ENCODE measurements at regions not wholly inside any gene's neighbourhood (a gene's known extent, or its start where the extent isn't known, plus 50 kb on each side); places are given as distances from the start of the nearest gene placed in this dataset.
"Not testable (repeated sequence)": the region's sequence is repeated elsewhere in the genome, so short reads cannot be mapped to it uniquely, and the experiment has no call there.

DNA sequence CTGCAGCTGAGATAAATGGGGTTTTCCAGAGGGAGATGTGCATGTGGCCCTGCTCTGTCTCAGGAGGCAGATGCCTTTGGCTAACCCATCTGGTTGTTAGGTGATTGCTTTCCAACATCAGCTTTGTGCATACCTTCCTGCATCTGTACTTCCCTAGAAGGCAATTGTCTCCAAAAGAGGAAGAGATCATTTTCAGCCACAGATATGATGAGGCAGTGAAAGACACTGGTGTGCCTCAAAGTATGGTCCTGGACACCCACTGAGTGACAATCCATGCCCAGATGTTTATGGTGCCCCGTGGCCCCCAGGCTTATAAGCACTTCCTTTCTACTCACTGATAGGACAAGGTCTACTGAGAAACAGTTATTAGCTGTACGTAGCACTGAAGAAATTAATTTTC is 117.5 kb upstream of the NR2F2 start:
- intact Hi-C loops (cut with micrococcal nuclease), result no loop called here
- no peaks in the 10 kb centered on the region for H3K36me3 ChIP-seq
- H3K27me3 ChIP-seq (ENCODE audit: low read depth), result no peaks in the 10 kb centered on the region

DNA sequence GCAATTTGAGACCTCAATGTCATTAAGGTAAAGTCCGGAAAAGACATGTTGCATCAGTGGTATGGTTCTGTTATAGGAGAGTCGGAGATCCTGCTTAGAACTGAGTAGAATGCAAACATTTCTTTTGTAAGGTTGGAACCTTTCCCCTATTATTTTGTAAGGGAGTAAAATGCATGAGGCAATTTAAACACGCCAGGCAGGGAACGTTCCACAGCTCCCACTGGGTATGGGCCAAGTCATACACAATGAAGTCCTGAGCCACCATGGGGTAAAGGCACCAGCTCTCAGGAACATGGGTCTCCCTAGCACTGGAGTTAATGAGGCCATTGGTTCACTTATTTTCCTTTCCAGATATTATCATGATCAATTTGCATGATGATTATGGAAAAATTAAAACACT is 116.6 kb upstream of the NR2F2 start:
- peaks cover 14% of the 10 kb centered on the region for H3K9me3 ChIP-seq (replicated peaks)
- no peaks in the 10 kb centered on the region for H3K36me3 ChIP-seq
- intact Hi-C loops (cut with micrococcal nuclease), result no loop called here
- no peak overlapping the region for H3K27ac ChIP-seq (replicated peaks)
- TF ChIP-seq CTCF (IDR thresholded peaks at IDR 0.05; ENCODE audit: borderline replicate concordance), result no peak
- no peaks in the 10 kb centered on the region for H3K4me1 ChIP-seq
- DNase-seq, result no peak
- no peak overlapping the region for H3K4me3 ChIP-seq
- H3K27me3 ChIP-seq (ENCODE audit: low read depth), result no peaks in the 10 kb centered on the region

More for the DNA sequence above, 117.5 kb upstream of the NR2F2 start:
- no peak overlapping the region for H3K4me3 ChIP-seq
- no peak overlapping the region for H3K27ac ChIP-seq (replicated peaks)
- no peak for TF ChIP-seq CTCF (IDR thresholded peaks at IDR 0.05; ENCODE audit: borderline replicate concordance)
- no peak for DNase-seq
- H3K4me1 ChIP-seq, result no peaks in the 10 kb centered on the region
- H3K9me3 ChIP-seq (replicated peaks), result peaks cover 14% of the 10 kb centered on the region

- H3K27me3 ChIP-seq (ENCODE audit: low read depth); H3K4me1 ChIP-seq; H3K36me3 ChIP-seq; H3K4me3 ChIP-seq; DNase-seq; H3K9me3 ChIP-seq (replicated peaks); H3K27ac ChIP-seq (replicated peaks); intact Hi-C loops (cut with micrococcal nuclease): not testable (repeated sequence)
Observed at GRCh38 chr15:96216481-96216880, 114.0 kb upstream of the NR2F2 start.

DNA sequence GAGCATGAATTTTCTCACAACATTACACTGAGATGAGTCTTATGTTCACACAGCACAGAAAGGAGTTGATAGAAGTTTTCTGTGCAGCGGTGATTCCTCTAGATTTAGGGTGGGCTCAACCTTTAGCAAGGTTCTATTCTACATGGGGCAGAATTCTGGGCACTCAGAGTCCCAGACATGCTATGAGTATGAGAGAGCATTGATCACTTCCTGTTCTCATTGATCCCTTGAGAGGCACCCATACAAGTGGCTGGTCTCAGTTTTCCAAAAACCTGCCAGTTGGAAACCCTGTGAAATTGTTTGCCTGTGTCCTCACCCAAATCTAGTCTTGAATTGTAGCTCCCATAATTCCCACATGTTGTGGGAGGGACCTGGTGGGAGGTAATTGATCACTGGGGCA is 112.5 kb upstream of the NR2F2 start:
- DNase-seq, result no peak
- Histone ChIP-seq H3K9me3 (replicated peaks) (no peaks in the 10 kb centered on the region), H3K27me3 (ENCODE audit: low read depth) (no peaks in the 10 kb centered on the region), H3K4me1 (no peaks in the 10 kb centered on the region), H3K27ac (replicated peaks) (no peak overlapping the region), H3K4me3 (no peak overlapping the region), H3K36me3 (no peaks in the 10 kb centered on the region)
- TF ChIP-seq CTCF (IDR thresholded peaks at IDR 0.05; ENCODE audit: borderline replicate concordance), result no peak
- intact Hi-C loops (cut with micrococcal nuclease), result no loop called here

DNA sequence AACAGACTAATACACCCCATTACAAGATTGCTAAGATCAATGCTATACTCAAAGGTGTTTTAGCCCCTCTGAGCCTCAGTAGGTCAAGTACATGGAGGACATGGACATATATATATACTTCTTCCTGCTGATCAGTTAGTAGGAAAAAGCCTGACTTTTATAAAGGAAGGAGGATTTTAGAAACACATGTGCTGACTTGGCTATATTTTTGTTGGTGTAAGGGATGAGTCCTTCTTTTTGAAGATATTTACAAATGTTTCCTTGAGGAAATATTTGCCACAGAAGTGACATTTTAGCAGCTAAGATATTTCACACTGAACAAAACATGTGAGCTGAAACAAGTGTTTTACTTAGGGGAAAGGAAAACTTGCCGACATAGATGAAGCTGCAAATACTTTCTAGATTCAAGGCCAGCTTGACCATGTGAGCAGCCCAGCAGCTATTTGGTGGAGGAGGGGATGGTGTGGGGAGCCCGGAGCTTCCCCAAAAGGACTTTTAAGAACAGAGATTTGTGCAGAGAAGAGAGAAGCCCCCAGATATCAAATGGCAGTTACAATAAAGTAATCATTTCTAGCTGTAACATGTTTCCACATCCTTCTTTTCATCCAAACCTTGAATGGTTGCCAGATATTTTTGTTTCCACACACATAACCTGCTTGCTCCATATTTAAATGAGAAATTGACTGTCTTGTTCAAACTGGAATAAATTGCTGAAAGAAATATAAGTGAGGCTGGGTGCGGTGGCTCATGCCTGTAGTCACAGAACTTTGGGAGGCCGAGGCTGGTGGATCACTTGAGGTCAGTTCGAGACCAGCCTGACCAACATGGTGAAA is 111.7 kb upstream of the NR2F2 start:
- no peak for TF ChIP-seq CTCF (IDR thresholded peaks at IDR 0.05; ENCODE audit: borderline replicate concordance)
- no peak for DNase-seq
- no peaks in the 10 kb centered on the region for H3K4me1 ChIP-seq
- no peaks in the 10 kb centered on the region for H3K9me3 ChIP-seq (replicated peaks)
- H3K27me3 ChIP-seq (ENCODE audit: low read depth), result no peaks in the 10 kb centered on the region
- intact Hi-C loops (cut with micrococcal nuclease), result no loop called here
- H3K27ac ChIP-seq (replicated peaks), result no peak overlapping the region
- no peak overlapping the region for H3K4me3 ChIP-seq
- no peaks in the 10 kb centered on the region for H3K36me3 ChIP-seq

- no peak for TF ChIP-seq CTCF (IDR thresholded peaks at IDR 0.05; ENCODE audit: borderline replicate concordance)
- Histone ChIP-seq H3K27me3 (ENCODE audit: low read depth) (no peaks in the 10 kb centered on the region), H3K36me3 (no peaks in the 10 kb centered on the region), H3K27ac (replicated peaks) (no peak overlapping the region), H3K4me1 (no peaks in the 10 kb centered on the region), H3K4me3 (no peak overlapping the region), H3K9me3 (replicated peaks) (no peaks in the 10 kb centered on the region)
- intact Hi-C loops (cut with micrococcal nuclease), result no loop called here
- no peak for DNase-seq
Observed at GRCh38 chr15:96219681-96220080, 110.8 kb upstream of the NR2F2 start.

Data from left ventricle myocardium inferior (tissue), 1 donor.